Activated CD4-positive, alpha-beta T cell treated with anti-CD3 and anti-CD28 coated beads, Interleukin-2, Interleukin-4, amounts not matched to agents 100 ng/mL and 50 ng/mL, durations not matched to agents 16 hours and 8 hours (primary cell): ENCODE measurements at regions not wholly inside any gene's neighbourhood (a gene's known extent, or its start where the extent isn't known, plus 50 kb on each side); places are given as distances from the start of the nearest gene placed in this dataset.
"Not testable (repeated sequence)": the region's sequence is repeated elsewhere in the genome, so short reads cannot be mapped to it uniquely, and the experiment has no call there.

Source experiments
- DNase-seq: peaks from one replicate; pipeline ENCODE4 v3.0.0-alpha.2; 2020; ENCODE audit warnings: low spot score

GRCh38 chr21:21858502-21859334 lies 860.5 kb downstream of the NCAM2 start:
- DNase-seq, result no peak

GRCh38 chr21:21860888-21861287 lies 862.7 kb downstream of the NCAM2 start:
- no peak for DNase-seq

GRCh38 chr21:21864321-21864840 lies 866.2 kb downstream of the NCAM2 start:
- no peak for DNase-seq

- DNase-seq, result no peak
Measured at GRCh38 chr21:21897275-21897883, 899.2 kb downstream of the NCAM2 start.

GRCh38 chr21:21898801-21899200 lies 900.6 kb downstream of the NCAM2 start:
- no peak for DNase-seq

DNA sequence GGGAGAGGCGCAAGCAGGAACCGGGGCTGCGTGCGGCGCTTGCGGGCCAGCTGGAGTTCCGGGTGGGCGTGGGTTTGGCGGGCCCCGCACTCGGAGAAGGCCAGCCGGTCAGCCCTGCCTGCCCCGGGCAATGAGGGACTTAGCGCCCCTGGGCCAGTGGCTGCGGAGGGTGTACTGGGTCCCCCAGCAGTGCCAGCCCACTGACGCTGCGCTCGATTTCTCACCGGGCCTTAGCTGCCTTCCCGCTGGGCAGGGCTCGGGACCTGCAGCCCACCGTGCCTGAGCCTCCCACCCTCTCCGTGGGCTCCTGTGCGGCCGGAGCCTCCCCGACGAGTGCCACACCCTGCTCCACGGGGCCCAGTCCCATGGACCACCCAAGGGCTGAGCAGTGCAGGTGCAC lies 904.2 kb downstream of the NCAM2 start:
- DNase-seq, result not testable (repeated sequence)

DNA sequence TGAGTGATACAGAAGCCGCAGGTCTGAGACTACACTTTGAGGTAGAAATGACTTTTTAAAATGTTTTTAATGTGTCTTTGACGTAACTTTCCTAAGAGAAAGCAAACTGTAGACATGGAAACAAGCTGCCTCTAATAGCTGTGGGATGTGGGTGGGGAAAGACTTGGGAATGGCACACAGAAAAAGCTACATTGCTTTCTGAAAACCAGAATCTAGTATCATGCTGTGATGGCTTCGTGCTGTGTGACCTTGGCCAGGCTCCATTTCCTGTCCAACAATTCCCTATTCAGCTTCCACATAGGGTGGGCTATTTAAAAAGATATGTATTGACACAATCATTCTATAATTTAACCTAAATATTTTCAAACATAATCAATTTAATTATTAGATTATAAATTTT lies 909.1 kb downstream of the NCAM2 start:
- DNase-seq, result no peak

DNA sequence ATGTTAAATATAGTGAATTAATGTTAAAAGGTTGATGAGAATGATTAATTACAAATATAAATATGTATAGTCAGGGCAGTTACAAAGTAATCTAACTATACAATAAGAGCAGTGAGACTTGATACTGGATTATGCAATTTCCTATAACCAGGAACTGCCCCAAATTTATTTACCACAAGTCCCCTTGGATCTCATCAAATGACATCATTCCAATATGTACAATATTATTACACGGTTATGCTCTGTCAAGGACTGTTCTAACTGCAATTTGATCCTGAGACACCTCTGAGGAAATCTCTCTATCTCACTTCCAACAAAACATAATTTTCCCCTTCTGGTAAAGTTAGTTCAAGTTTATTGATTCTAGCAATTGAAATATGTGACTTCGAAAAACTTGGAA lies 917.6 kb downstream of the NCAM2 start:
- no peak for DNase-seq

DNA sequence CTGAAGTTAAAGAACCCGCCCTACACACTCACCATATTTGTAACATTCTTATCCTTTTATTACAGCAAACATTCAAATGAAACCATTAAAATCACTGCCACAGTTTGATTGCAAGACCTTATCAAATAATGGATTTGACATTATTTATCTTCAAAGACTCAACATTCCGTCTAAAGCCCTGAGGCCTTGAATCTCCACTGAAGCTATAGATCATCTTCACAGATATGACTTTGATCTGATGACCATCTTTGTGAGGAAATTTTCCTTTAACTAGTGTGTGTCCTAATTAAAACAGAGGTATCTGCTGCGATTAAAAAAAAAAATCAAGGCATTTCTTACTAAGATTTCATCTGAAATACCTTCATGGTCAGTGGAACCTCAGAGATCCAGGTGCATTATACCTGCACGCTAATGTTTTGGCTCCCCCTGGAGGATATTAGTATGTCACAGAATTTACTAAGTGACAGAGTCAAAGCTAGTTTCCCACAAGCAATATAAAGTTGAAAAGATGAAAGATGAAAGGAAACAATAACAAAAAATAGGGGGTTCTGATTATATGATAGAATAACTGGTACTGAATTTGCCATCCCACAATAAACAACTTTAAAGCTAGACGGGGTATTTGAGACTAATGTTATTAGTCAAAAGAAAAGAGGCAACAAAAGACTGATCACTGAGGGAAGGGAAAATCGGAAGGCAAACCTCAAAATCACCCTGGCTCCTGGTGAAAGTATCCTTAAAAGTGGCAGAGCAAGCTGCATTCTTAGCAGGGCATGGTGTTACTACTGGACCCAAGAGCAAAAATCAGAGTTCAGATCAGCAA lies 923.4 kb downstream of the NCAM2 start:
- peak; percentile 0 for DNase-seq

DNA sequence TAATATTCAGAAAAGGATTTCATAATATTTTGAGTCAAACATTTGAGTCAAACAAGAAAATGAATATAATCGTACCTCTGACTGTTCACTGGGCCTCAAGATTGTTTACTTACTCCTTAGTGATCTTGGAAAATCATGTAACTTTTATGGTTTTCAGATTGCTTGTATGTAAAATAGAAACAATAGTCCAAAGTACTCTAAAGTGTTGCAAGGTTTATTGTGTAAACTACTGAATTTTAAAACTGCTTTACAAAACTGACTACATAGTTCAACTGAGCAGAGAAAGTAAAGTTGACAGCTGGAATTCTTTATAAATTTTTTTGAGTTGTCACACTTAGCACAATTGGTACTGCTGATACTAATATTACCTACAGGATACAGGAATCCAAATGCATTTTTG lies 931.0 kb downstream of the NCAM2 start:
- DNase-seq, result no peak

- no peak for DNase-seq
Measured at GRCh38 chr21:21929789-21930188, 931.6 kb downstream of the NCAM2 start.

- no peak for DNase-seq
Measured at GRCh38 chr21:21952566-21952965, 954.4 kb downstream of the NCAM2 start.

DNA sequence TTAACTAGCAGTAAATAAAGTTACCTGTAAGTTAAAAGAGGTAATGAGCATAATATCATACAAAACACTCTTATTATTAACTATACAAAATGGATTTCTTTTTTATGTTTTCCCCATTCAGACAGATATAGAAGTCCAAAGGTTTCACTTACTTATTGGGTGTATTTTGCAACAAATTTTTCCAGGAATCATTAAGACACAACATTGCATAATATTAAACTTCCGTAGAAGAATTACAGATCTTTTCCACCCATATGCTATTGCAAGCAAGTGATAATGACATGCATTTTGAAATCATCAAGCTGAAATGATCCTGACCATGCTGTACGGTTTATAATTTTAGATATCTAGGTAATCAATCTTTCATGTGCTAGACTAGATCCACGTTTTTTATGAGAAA lies 957.0 kb downstream of the NCAM2 start:
- DNase-seq, result no peak

GRCh38 chr21:21957490-21957889 lies 959.3 kb downstream of the NCAM2 start:
- DNase-seq, result no peak

DNA sequence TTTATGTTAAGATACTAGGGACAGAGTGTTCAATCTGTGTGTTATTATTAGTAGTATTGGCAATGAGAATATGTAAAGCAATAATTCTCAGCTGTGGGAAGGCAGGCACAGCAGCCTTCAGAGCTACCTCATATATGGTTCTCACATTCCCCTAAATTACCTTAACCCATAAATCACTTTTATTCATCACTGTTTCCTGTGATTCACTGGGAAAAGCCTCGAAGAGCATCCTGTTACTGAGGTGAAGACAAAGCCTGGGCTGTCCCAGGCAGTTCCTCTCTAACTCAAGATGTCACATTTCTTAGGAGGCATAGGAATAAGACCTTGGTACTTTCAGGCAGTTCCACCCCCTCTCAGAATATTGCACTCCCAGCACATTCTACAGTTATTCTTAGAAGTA lies 965.7 kb downstream of the NCAM2 start:
- no peak for DNase-seq

DNA sequence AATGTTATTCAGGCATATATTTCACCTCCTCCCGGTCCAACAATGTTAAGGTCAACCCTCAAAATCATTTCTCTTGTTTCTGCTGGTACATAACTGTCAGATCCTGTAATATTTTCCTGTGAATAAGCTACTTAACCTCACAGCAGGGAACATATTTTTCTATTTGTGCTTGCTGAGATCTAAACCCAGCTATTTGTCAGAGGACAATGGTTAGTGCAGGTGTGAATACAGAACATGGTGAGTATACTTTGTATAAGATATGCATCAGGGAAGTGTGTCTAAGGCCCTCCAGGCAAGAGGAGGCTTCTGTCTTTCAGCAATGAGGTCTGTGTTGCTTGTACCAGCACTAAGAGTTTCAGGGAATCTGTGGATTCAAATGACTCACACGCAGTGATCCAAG lies 970.6 kb downstream of the NCAM2 start:
- no peak for DNase-seq

DNA sequence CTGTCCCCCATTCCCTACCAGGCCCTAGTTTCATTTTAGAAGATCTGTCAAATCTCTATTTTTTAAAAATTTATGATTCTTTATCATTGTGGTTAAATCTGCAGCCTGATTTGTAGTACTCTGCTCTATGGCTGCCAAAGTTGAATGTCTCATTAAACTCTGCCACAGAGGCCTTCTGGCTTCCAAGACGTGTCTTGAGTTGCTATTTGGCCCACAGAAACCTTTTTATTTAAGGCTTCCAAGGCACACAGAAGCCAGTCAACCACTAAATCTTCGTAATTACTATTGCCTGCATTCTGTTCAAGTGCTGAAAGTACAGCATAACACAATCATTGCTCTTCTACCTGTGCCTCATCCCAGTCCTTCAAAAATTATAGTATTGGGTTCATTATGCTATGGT lies 971.0 kb downstream of the NCAM2 start:
- no peak for DNase-seq

DNA sequence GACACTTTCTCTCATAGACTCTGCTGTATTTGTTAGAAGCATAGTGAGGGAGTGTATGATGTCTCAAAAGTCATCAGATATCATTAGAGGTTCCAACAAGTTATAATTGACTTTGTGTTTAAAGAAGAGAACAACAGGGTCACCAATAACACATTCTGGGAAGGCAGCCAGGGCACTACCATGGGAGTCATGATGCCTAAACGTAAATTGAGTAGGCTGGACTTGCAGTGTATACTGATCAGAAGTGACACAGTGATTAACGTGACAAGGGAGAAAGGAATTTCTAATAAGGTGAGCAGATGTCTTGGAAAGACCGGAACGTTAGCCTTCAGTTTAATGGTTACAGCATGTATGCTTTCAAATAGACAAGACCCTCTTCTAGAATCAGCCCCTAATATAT lies 973.2 kb downstream of the NCAM2 start:
- no peak for DNase-seq

DNA sequence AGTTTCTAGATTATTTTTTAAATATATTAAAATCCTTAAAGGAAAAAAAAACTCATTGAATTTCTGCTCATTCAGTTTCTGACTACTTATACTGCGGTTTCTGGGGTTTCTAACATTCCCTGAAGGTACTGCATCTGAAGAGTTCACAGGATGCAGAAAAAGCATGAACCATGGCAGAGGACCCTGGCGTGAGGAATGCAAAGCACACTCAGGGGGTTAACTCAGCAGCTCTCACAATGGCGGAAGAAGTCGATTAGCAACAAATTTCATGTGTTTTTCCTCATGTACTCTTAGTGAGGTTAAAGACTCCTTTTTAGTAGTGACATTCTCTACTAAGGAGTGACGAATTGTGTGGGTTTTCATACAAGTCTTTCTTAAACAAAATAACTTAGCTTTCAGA lies 975.6 kb downstream of the NCAM2 start:
- no peak for DNase-seq

DNA sequence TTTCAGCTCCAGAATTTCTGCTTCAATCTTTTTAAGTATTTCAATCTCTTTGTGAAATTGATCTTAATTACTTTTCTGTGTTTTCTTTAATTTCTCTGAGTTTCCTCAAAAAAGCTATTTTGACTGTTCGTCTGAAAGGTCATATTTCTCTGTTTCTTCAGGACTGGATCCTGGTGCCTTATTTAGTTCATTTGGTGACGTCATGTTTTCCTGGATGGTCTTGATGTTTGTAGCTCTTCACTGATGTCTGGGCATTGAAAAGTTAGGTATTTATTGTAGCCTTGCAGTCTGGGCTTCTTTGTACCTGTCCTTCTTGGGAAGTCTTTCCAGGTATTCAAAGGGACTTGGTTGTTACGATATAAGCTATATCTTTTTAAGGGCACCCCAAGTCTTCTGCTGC lies 998.7 kb downstream of the NCAM2 start:
- no peak for DNase-seq

DNA sequence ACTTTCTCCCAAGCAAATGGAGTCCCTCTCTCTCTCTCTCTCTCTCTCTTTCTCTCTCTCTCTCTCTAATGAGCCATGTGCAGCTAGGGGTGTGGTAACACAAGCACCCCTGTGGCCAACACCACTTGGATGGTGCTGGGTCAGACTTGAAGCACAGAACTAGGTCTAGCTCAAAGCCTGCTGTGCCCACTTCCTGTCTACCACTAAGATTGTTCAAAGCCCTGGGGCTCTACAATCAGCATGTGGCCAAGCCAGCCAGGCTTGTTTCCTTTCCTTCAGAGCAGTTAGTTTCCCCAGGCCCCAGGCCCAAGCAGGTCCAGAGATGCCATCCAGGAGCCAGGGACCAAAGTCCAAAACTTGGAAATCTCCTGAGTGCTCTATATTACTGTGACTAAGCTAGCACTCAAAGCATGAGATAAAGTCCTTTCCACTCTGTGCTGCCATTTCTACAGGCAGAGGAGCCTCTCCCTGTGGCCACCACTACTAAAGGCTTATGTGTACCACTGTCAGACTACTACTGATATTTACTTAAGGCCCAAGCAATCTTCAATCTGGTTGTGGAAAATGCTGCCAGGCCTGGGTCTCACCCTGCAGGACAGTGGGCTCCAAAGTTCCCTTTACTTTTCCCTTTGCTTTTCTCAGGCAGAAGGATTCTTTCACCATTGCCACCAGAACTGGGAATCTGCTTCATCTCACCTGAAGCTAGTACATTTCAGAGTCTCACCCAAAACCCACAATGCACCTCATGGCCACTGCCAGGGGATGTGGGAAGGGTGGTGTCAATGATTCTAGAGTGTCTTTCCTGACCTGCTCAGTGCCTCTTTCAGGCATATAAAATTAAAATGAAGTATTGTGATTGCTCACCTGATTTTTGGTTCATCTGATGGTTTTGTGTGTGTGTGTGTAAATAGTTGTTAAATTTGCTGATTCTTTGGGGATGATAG lies 999.5 kb downstream of the NCAM2 start:
- no peak for DNase-seq

DNA sequence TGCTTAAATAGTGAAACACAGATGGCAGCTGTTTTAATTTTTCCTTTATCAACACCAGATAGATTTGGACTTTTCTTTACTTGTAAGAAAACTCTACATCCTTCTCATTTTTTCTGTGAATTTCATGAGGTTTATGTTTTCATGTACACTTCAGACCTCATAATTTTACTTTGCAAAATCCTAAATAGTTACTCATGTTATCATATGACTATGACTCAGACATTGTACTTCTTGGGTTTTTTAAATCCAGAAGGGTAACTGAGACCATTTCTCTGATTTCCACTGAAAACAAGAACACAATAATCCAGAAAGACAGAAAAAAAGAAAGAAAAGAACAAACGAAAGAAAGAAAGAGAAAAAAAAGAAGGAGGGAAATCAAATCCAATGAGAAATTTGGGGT lies 1021.6 kb downstream of the NCAM2 start:
- DNase-seq, result no peak
